ENCODE measurements at regions not wholly inside any gene's neighbourhood (a gene's known extent, or its start where the extent isn't known, plus 50 kb on each side); places are given as distances from the start of the nearest gene placed in this dataset.

DNA sequence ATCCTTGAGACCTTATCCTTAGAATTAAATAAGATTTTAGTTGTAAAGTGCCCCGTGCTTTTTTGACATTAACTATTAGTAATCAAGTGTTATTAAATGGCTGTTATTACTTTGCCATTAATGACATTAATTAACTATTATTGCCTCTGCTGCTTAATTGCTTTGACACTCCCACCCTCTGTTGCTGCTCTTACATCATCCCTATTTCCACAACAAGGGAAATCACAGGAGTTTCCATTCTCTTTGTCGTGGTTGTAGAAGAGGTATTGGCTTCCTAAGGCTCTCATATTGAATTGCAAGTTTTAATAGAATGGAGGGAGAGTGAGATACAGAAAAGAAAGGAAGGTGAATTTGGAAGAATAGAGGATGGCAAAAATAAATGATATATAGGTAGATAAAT is 545.8 kb downstream of the MMUT start:
- no peaks in the 10 kb centered on the region for H3K36me3 ChIP-seq (ENCODE audit: control insufficient read depth in 1 of 2, insufficient read depth in 2 of 2, low read depth in 1 of 2, low read length in 2 of 2)
- H2BK5ac ChIP-seq (ENCODE audit: low read depth, low read length, poor library complexity, severe bottlenecking): no peak overlapping the region
- H2BK12ac ChIP-seq (ENCODE audit: low read length in 2 of 2): no peak overlapping the region

DNA sequence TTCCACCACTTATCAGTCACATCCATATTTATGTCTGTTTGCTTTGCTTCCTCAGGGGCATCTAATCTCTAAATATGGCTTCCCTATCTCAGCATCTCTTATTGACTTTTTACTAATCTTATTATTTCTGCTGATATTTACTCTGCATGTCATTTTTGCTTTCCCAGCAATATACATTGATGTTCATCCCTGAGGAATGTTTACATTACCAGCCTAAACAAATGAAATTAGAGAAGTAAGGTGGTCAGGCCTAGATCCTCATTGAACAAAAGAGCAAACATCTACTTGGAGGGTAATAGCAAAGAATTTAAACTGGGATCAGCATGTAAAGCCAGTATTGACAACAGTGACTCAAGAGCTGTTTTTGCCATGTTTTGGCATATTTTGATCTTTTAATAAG is 546.4 kb downstream of the MMUT start:
- no peaks in the 10 kb centered on the region for H3K79me1 ChIP-seq (replicated peaks; ENCODE audit: low read length, poor library complexity, severe bottlenecking)
- no peak overlapping the region for H3K4ac ChIP-seq (ENCODE audit: low read depth in 1 of 2, low read length in 2 of 2)
- no peaks in the 10 kb centered on the region for H3K4me1 ChIP-seq (ENCODE audit: control insufficient read depth, insufficient read depth, low read depth, low read length)
- H3K18ac ChIP-seq (ENCODE audit: low read depth in 1 of 2, low read length in 2 of 2): no peak overlapping the region
- H2BK15ac ChIP-seq (ENCODE audit: low read depth, poor library complexity, severe bottlenecking): no peak overlapping the region
- no peak overlapping the region for H3K4me2 ChIP-seq (ENCODE audit: low read length, poor library complexity, severe bottlenecking)
- no peak overlapping the region for H4K91ac ChIP-seq (ENCODE audit: low read length)
- H3K36me3 ChIP-seq (ENCODE audit: control insufficient read depth in 1 of 2, insufficient read depth in 2 of 2, low read depth in 1 of 2, low read length in 2 of 2): no peaks in the 10 kb centered on the region
- no peaks in the 10 kb centered on the region for H3K27me3 ChIP-seq (ENCODE audit: control insufficient read depth in 1 of 2, insufficient read depth in 1 of 2, low read length in 2 of 2)
- no peak for DNase-seq
- no peak overlapping the region for H2AK5ac ChIP-seq (ENCODE audit: low read length, severe bottlenecking)
- H4K8ac ChIP-seq (ENCODE audit: low read length): no peak overlapping the region
- H3K4me3 ChIP-seq (ENCODE audit: insufficient read depth in 1 of 2, low read depth in 1 of 2, low read length in 2 of 2): no peak overlapping the region
- no peak overlapping the region for H3K27ac ChIP-seq (ENCODE audit: low read length, poor library complexity, severe bottlenecking)
- no peak overlapping the region for H2BK5ac ChIP-seq (ENCODE audit: low read depth, low read length, poor library complexity, severe bottlenecking)
- no peak overlapping the region for H2AFZ ChIP-seq (ENCODE audit: low read depth, low read length)
- no peak overlapping the region for H2BK120ac ChIP-seq (ENCODE audit: low read depth, low read length)
- H3K9ac ChIP-seq (ENCODE audit: low read length): no peak overlapping the region
- H3K9me3 ChIP-seq (ENCODE audit: control insufficient read depth, low read length): no peaks in the 10 kb centered on the region
- no peak overlapping the region for H2BK12ac ChIP-seq (ENCODE audit: low read length in 2 of 2)
- no peak overlapping the region for H3K23ac ChIP-seq (ENCODE audit: low read length in 2 of 2)
- H3K14ac ChIP-seq (ENCODE audit: low read length in 2 of 2): no peak overlapping the region

More for the DNA sequence above, 545.8 kb downstream of the MMUT start:
- Histone ChIP-seq H2AK5ac (ENCODE audit: low read length, severe bottlenecking) (no peak overlapping the region), H2AFZ (ENCODE audit: low read depth, low read length) (no peak overlapping the region), H3K27ac (ENCODE audit: low read length, poor library complexity, severe bottlenecking) (no peak overlapping the region), H3K4me1 (ENCODE audit: control insufficient read depth, insufficient read depth, low read depth, low read length) (no peaks in the 10 kb centered on the region), H3K23ac (ENCODE audit: low read length in 2 of 2) (no peak overlapping the region), H3K79me1 (replicated peaks; ENCODE audit: low read length, poor library complexity, severe bottlenecking) (no peaks in the 10 kb centered on the region), H4K91ac (ENCODE audit: low read length) (no peak overlapping the region), H3K18ac (ENCODE audit: low read depth in 1 of 2, low read length in 2 of 2) (no peak overlapping the region), H3K14ac (ENCODE audit: low read length in 2 of 2) (no peak overlapping the region), H3K4me2 (ENCODE audit: low read length, poor library complexity, severe bottlenecking) (no peak overlapping the region), H3K4ac (ENCODE audit: low read depth in 1 of 2, low read length in 2 of 2) (no peak overlapping the region), H3K27me3 (ENCODE audit: control insufficient read depth in 1 of 2, insufficient read depth in 1 of 2, low read length in 2 of 2) (no peaks in the 10 kb centered on the region), H2BK120ac (ENCODE audit: low read depth, low read length) (no peak overlapping the region), H3K4me3 (ENCODE audit: insufficient read depth in 1 of 2, low read depth in 1 of 2, low read length in 2 of 2) (no peak overlapping the region), H3K9ac (ENCODE audit: low read length) (no peak overlapping the region), H2BK15ac (ENCODE audit: low read depth, poor library complexity, severe bottlenecking) (no peak overlapping the region), H3K9me3 (ENCODE audit: control insufficient read depth, low read length) (no peaks in the 10 kb centered on the region), H4K8ac (ENCODE audit: low read length) (no peak overlapping the region)
- 58% methylated on average over 1 of the region's 2 CpGs for WGBS
- DNase-seq: no peak

GRCh38 chr6:48915591-48915990 is 547.5 kb downstream of the MMUT start:
- Histone ChIP-seq H3K9me3 (ENCODE audit: control insufficient read depth, low read length) (no peaks in the 10 kb centered on the region), H2BK15ac (ENCODE audit: low read depth, poor library complexity, severe bottlenecking) (no peak overlapping the region), H2AFZ (ENCODE audit: low read depth, low read length) (no peak overlapping the region), H3K27ac (ENCODE audit: low read length, poor library complexity, severe bottlenecking) (no peak overlapping the region), H3K27me3 (ENCODE audit: control insufficient read depth in 1 of 2, insufficient read depth in 1 of 2, low read length in 2 of 2) (no peaks in the 10 kb centered on the region), H3K4me2 (ENCODE audit: low read length, poor library complexity, severe bottlenecking) (no peak overlapping the region), H2BK12ac (ENCODE audit: low read length in 2 of 2) (no peak overlapping the region), H3K4me1 (ENCODE audit: control insufficient read depth, insufficient read depth, low read depth, low read length) (no peaks in the 10 kb centered on the region), H2BK120ac (ENCODE audit: low read depth, low read length) (no peak overlapping the region), H3K4me3 (ENCODE audit: insufficient read depth in 1 of 2, low read depth in 1 of 2, low read length in 2 of 2) (no peak overlapping the region), H3K79me1 (replicated peaks; ENCODE audit: low read length, poor library complexity, severe bottlenecking) (no peaks in the 10 kb centered on the region), H3K9ac (ENCODE audit: low read length) (no peak overlapping the region), H3K18ac (ENCODE audit: low read depth in 1 of 2, low read length in 2 of 2) (no peak overlapping the region), H3K14ac (ENCODE audit: low read length in 2 of 2) (no peak overlapping the region), H3K4ac (ENCODE audit: low read depth in 1 of 2, low read length in 2 of 2) (no peak overlapping the region), H3K36me3 (ENCODE audit: control insufficient read depth in 1 of 2, insufficient read depth in 2 of 2, low read depth in 1 of 2, low read length in 2 of 2) (no peaks in the 10 kb centered on the region), H2BK5ac (ENCODE audit: low read depth, low read length, poor library complexity, severe bottlenecking) (no peak overlapping the region), H4K91ac (ENCODE audit: low read length) (no peak overlapping the region), H3K23ac (ENCODE audit: low read length in 2 of 2) (no peak overlapping the region), H4K8ac (ENCODE audit: low read length) (no peak overlapping the region), H2AK5ac (ENCODE audit: low read length, severe bottlenecking) (no peak overlapping the region)
- DNase-seq: no peak

GRCh38 chr6:48912503-48912902 is 550.5 kb downstream of the MMUT start:
- Histone ChIP-seq H2AFZ (ENCODE audit: low read depth, low read length) (no peak overlapping the region), H3K18ac (ENCODE audit: low read depth in 1 of 2, low read length in 2 of 2) (no peak overlapping the region), H3K79me1 (replicated peaks; ENCODE audit: low read length, poor library complexity, severe bottlenecking) (no peaks in the 10 kb centered on the region), H2BK120ac (ENCODE audit: low read depth, low read length) (no peak overlapping the region), H3K4me2 (ENCODE audit: low read length, poor library complexity, severe bottlenecking) (no peak overlapping the region), H3K27me3 (ENCODE audit: control insufficient read depth in 1 of 2, insufficient read depth in 1 of 2, low read length in 2 of 2) (no peaks in the 10 kb centered on the region), H3K27ac (ENCODE audit: low read length, poor library complexity, severe bottlenecking) (no peak overlapping the region), H4K91ac (ENCODE audit: low read length) (no peak overlapping the region), H2BK15ac (ENCODE audit: low read depth, poor library complexity, severe bottlenecking) (no peak overlapping the region), H3K9ac (ENCODE audit: low read length) (no peak overlapping the region), H4K8ac (ENCODE audit: low read length) (no peak overlapping the region), H3K23ac (ENCODE audit: low read length in 2 of 2) (no peak overlapping the region), H3K4ac (ENCODE audit: low read depth in 1 of 2, low read length in 2 of 2) (no peak overlapping the region), H2AK5ac (ENCODE audit: low read length, severe bottlenecking) (no peak overlapping the region), H3K4me1 (ENCODE audit: control insufficient read depth, insufficient read depth, low read depth, low read length) (no peaks in the 10 kb centered on the region), H2BK5ac (ENCODE audit: low read depth, low read length, poor library complexity, severe bottlenecking) (no peak overlapping the region), H2BK12ac (ENCODE audit: low read length in 2 of 2) (no peak overlapping the region), H3K36me3 (ENCODE audit: control insufficient read depth in 1 of 2, insufficient read depth in 2 of 2, low read depth in 1 of 2, low read length in 2 of 2) (no peaks in the 10 kb centered on the region), H3K9me3 (ENCODE audit: control insufficient read depth, low read length) (no peaks in the 10 kb centered on the region), H3K14ac (ENCODE audit: low read length in 2 of 2) (no peak overlapping the region), H3K4me3 (ENCODE audit: insufficient read depth in 1 of 2, low read depth in 1 of 2, low read length in 2 of 2) (no peak overlapping the region)
- WGBS: 100% methylated on average over 1 of the region's 2 CpGs
- no peak for DNase-seq
